DOHH2 (cell line): ENCODE measurements at regions not wholly inside any gene's neighbourhood (a gene's known extent, or its start where the extent isn't known, plus 50 kb on each side); places are given as distances from the start of the nearest gene placed in this dataset.

ENCODE experiments used
- EZH2phosphoT487 ChIP-seq: fragments of 200-600 bp; sonication (generic); IDR thresholded peaks from 2 replicates; pipeline ENCODE4 v1.6.1; 2017; ENCODE audit warnings: borderline replicate concordance, mild to moderate bottlenecking, antibody characterized with exemption, low read length, moderate library complexity, mixed read lengths
- TF ChIP-seq, protein P1 (sequence below): fragments of 200-600 bp; sonication (generic); IDR thresholded peaks from one replicate; pipeline ENCODE4 v1.5.1; 2014; ENCODE audit warnings: antibody characterized with exemption, mild to moderate bottlenecking, low read depth, low read length; ENCODE audit not compliant: poor library complexity, severe bottlenecking

DNA sequence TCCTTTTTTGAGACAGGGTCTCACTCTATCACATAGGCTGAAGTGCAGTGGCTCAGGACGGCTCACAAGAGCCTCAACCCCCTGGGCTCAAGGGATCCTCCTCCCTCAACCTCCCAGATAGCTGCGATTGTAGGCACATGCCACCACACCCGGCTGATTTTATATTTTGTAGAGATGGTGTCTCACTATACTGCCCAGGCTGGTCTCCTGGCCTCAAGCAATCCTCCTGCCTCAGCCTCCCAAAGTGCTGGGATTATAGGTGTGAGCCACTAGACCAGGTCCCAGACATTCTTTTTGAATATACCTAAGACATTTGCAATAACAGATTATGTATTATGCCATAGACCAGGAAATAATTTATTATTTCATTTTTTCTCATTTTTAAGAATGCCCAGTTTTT lies 58.3 kb upstream of the CDYL start:
- TF ChIP-seq, protein P1, sequence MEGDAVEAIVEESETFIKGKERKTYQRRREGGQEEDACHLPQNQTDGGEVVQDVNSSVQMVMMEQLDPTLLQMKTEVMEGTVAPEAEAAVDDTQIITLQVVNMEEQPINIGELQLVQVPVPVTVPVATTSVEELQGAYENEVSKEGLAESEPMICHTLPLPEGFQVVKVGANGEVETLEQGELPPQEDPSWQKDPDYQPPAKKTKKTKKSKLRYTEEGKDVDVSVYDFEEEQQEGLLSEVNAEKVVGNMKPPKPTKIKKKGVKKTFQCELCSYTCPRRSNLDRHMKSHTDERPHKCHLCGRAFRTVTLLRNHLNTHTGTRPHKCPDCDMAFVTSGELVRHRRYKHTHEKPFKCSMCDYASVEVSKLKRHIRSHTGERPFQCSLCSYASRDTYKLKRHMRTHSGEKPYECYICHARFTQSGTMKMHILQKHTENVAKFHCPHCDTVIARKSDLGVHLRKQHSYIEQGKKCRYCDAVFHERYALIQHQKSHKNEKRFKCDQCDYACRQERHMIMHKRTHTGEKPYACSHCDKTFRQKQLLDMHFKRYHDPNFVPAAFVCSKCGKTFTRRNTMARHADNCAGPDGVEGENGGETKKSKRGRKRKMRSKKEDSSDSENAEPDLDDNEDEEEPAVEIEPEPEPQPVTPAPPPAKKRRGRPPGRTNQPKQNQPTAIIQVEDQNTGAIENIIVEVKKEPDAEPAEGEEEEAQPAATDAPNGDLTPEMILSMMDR, result no peak
- no peak for TF ChIP-seq EZH2phosphoT487
